Glomerular endothelial cell (primary cell): ENCODE measurements at regions not wholly inside any gene's neighbourhood (a gene's known extent, or its start where the extent isn't known, plus 50 kb on each side); places are given as distances from the start of the nearest gene placed in this dataset.
A peak's percentile ranks its signal among the peaks of the same experiment; 100 is the strongest.

Experiments used
- DNase-seq: peaks from one replicate; pipeline ENCODE4 v3.0.0-alpha.2; 2011; ENCODE audit warnings: low read depth, low spot score; ENCODE audit errors: extremely low read depth

- DNase-seq, result no peak
These were observed 97.3 kb upstream of the SFMBT2 start for GRCh38 chr10:7507887-7508726.

GRCh38 chr10:7506571-7506970, 95.7 kb upstream of the SFMBT2 start:
- no peak for DNase-seq

- DNase-seq, result no peak
These were observed 94.4 kb upstream of the SFMBT2 start for GRCh38 chr10:7505196-7505595.

- no peak for DNase-seq
These were observed 92.4 kb upstream of the SFMBT2 start for GRCh38 chr10:7503190-7503589.

GRCh38 chr10:7501157-7501556, 90.3 kb upstream of the SFMBT2 start:
- DNase-seq, result no peak

- DNase-seq, result no peak
These were observed 87.3 kb upstream of the SFMBT2 start for GRCh38 chr10:7498111-7498510.

- DNase-seq, result no peak
These were observed 83.2 kb upstream of the SFMBT2 start for GRCh38 chr10:7493996-7494395.

GRCh38 chr10:7492660-7493046, 81.8 kb upstream of the SFMBT2 start:
- no peak for DNase-seq

- DNase-seq, result no peak
These were observed 81.3 kb upstream of the SFMBT2 start for GRCh38 chr10:7491949-7492659.

- no peak for DNase-seq
These were observed 80.4 kb upstream of the SFMBT2 start for GRCh38 chr10:7491230-7491629.

- DNase-seq, result peak; percentile 77
These were observed 77.6 kb upstream of the SFMBT2 start for GRCh38 chr10:7488418-7488829.

- DNase-seq, result no peak
These were observed 76.7 kb upstream of the SFMBT2 start for GRCh38 chr10:7487528-7487927.

- DNase-seq, result no peak
These were observed 75.7 kb upstream of the SFMBT2 start for GRCh38 chr10:7486528-7486927.

- DNase-seq, result no peak
These were observed 75.0 kb upstream of the SFMBT2 start for GRCh38 chr10:7485799-7486198.

GRCh38 chr10:7485244-7485556, 74.4 kb upstream of the SFMBT2 start:
- no peak for DNase-seq

- DNase-seq, result no peak
These were observed 73.8 kb upstream of the SFMBT2 start for GRCh38 chr10:7484456-7485243.

GRCh38 chr10:7483848-7484247, 73.0 kb upstream of the SFMBT2 start:
- no peak for DNase-seq

- no peak for DNase-seq
These were observed 72.2 kb upstream of the SFMBT2 start for GRCh38 chr10:7482992-7483391.

- DNase-seq, result no peak
These were observed 70.5 kb upstream of the SFMBT2 start for GRCh38 chr10:7481368-7481765.

- DNase-seq, result no peak
These were observed 70.0 kb upstream of the SFMBT2 start for GRCh38 chr10:7480742-7481367.
